GM11168 (cell line): ENCODE measurements at regions not wholly inside any gene's neighbourhood (a gene's known extent, or its start where the extent isn't known, plus 50 kb on each side); places are given as distances from the start of the nearest gene placed in this dataset.

ENCODE experiments used
- in situ Hi-C: fragments of 300-500 bp; cut with MboI; formaldehyde crosslinking; loops from one replicate; pipeline ENCODE4 v1.12.0; 2022; ENCODE audit warnings: low sequenced_read_pairs; ENCODE audit not compliant: unreplicated experiment

DNA sequence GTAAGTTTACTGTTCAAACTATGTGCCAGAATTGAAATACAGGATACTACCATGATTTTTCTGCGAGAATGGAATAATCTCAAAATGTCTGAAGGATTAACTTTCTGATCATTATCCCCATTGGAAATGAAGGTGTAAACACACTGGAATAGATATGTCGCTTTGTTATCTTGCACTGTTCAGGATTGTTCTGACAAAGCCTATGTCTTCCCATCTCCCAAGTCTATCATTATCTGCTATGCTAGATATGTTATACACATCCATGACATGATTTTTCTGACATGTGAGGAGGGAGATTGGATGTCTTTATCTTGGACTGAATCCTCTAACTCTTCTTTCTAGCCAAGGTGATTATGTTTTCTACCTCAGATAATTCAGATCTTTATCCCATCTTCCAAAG is 1239.3 kb upstream of the ADGRL4 start:
- in situ Hi-C loops = no loop called here

DNA sequence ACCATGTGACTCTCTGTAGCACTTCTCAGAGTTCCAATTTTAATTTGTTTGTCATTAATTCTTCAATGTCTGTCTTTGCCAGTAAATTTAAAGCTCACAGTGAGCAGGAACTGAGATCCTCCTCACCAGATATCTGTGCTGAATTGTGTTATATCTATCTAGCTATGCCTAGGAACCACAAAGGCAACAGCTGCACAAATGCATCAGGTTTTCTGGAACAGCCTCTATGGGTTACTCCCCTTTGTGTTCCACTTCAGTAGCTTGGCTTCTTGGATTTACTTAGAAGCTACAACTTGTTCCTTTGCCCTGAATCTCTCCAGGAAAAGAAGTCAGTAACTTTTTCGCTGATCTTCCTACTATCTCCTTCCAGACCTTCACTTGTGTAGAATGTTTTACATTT is 1237.8 kb upstream of the ADGRL4 start:
- in situ Hi-C loops = no loop called here

DNA sequence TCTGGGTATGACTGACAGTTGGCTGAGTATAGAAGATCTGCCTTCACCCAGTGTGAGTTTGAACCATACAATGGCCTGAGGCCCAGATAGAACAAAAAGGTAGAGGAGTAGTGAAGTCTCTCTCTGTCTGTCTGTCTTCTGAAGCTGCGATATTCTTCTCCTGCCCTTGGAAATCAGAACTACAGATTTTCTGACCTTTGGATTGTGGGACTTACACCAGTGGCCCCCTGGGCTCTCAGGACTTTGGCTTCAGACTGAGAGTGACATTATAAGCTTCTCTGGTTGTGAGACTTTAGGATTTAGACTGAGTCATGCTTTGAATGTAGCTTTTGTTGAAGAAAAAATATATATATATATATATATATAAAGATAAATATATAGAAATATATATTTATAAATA is 1235.0 kb upstream of the ADGRL4 start:
- in situ Hi-C loops = no loop called here

DNA sequence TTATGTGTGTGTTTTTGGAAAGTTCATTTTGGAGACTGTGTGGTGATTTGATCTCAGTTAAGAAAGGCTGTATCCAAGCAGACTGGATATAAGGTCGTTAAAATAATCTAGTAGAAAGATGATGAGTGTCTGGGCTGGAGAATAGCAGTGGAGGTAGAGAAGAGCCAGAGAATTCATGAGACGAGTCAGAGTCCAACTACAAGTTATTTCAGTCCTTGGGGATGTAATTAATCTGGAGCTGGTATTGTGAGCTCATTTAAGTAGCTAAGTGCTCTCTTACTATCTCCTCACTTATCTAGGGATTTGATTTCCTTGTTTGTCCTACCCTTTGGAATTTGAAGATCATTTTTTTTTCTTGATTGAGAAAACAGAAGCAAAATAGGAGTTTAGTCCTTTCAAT is 1219.0 kb upstream of the ADGRL4 start:
- in situ Hi-C loops = no loop called here

DNA sequence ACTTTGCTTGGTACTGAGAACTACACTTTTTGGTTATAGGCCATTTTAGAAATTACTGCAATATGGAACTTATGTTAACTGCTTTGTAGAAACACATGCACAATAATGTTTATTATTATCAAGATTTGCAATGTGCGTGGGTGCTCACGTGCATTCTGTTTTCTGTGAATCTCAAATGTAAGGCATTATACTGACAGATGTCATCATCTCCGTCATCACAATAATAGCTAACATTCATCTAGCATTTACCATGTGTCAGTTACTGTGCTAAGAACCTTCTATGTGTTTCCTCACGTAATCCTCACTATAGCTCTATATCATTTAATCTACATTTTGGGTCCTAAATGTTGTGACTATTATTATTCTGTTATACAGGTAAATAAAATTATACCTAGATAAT is 1214.8 kb upstream of the ADGRL4 start:
- in situ Hi-C loops = no loop called here

DNA sequence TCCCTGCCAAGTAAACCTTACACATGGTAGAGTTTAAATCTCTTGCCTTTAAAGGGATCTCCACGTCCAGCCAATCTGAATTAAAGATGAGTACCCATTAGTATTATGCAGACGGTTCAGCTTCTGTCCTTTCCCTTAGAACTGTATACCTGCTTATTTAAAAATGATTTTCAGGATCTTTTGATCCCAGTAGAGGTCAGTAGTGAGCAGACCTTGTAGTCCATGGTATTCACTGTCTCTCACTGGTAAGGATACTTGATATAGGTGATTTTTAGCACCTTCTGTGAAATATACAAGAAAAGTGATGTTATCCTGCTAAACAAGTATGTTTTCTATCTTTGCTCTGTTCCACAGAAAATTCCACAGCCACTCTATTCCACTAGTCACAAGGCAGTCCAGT is 1211.6 kb upstream of the ADGRL4 start:
- in situ Hi-C loops = no loop called here

DNA sequence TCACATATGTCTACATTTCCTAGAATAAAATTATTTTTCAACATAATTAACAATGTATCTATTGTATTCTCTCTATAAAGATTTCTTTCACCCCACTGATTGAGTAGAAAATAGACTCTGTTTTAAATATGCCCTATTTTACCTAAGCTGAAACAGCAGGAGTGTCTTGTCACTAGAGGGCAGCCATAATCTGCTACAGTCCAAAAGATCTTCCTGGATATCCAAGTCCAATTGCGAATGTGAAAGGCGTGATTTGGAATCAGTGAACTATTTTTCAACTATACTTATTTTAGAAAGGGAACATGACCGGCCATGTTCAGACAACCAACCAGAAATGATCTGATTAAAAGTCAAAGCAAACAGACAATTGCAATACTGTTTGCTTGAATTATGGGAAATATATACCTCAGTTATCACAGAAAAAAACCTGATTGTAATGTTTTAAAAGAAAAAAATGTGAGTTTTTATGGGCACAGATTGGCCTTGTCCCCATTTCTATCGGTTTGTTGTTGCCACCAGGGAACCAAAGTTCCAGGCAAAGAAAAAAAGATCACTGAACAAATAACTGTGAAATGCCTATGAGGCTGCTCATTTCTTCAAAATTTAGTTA is 1211.0 kb upstream of the ADGRL4 start:
- in situ Hi-C loops = no loop called here

DNA sequence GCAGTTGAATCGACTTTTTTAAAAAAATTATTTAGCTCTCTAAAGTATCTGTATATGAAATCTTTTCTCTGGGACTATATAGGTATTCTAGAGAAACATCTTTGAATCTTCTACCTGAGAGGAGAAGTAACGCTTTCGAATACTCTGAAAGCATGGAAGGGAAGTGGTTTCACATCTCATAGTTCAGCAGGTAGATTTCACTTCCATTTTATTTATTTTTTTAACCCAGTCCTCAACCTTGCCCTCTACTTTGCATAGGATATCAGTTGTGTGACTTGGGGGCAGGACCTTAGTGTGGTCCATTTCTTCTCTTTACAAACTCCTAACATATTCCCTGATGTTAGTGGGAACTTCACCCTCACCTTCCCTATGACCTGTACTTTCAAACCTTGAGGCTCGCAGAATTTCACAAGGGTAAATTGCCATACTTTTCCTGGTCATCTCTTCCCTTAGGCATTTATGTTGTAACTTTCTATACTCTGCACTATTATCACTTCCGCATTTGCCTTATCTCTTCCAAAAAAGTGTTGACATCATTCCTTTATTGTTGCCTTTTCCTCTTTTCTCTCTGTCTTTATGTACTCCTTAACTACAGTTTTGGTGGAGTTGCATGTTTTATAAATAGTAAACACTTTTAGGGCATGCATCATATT is 1208.5 kb upstream of the ADGRL4 start:
- in situ Hi-C loops = no loop called here

DNA sequence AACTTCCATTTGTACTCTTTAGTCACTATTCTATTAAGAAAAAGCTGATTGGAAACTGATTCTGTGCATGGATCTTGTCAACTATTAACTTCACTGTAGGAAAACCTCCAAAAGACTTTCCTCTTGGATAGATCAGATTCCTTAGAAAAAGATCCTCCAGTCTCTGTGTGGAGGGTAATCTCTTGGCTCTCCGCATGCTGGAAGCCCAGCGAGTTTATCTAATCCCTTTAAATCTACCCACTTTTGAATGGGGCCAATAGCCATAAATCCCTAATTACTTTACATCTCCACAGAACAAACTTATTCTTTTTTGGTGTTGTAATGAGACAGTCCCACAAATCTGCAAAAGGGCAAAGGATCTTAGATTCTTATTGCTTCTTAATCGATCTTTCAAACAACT is 1206.4 kb upstream of the ADGRL4 start:
- in situ Hi-C loops = no loop called here

DNA sequence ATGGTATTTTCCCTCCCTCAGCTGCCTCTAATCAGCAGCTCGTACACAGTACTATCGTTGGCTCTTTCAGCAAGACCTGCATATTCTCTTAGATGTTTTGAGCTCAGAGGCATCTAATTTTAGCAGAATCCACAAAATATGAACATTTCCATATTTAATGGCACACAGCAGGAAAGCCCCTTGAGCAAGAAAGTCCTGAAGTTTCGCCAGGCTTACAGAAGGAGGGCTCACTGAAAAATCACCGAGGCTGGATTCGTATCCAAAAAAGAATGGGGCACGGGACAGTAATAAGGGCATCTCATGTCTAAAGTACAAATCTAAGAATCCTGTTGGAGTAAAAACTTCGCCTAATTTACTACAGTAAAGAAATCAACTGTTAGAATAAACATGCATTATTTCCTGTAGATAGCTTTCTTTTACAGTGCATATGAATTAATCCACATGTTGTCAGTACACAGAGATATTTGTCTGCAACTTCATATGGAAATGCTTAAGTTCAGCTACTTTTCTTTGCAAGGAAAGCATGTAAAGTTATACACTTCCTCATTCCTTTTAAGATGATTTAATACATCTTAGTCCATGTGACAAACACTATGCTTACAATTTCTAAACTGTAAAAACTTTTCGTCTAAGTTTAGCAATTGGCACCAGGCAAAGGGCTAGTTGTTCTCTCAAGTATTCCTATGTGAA is 1205.3 kb upstream of the ADGRL4 start:
- in situ Hi-C loops = no loop called here

DNA sequence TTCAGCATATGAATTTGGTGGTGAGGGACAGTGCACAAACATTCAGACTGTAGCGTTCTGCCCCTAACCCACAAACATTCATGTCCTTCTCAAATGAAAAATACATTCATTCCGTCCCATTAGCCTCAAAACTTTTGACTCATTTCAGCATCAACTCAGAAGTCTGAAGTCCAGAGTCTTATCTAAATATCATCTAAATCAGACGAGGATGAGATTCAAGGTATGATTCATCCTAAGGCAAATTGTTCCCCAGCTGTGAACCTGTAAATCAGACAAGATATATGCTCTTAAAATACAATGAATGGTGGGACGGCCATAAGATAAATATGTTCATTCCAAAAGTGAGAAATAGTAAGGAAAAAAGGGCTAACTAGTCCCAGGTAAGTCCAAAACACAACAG is 1195.6 kb upstream of the ADGRL4 start:
- in situ Hi-C loops = no loop called here

DNA sequence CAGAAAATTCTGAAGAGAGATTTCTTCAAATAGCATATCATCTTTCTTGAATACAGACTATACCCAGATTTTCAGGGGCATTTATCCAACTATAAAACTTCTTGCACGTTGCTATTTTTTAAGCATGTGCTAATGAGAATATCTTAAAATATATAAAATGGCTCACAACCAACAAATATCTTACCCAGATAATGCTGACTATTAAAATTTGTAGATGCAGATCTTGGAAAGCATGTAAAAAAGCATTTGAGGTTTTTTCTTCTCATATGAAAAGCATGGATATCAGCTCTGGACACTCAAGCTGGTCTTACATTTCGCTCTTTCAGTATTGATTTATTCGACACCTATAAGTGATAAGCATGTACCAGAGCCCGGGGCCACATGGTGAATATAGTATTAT is 1187.7 kb upstream of the ADGRL4 start:
- in situ Hi-C loops = no loop called here

DNA sequence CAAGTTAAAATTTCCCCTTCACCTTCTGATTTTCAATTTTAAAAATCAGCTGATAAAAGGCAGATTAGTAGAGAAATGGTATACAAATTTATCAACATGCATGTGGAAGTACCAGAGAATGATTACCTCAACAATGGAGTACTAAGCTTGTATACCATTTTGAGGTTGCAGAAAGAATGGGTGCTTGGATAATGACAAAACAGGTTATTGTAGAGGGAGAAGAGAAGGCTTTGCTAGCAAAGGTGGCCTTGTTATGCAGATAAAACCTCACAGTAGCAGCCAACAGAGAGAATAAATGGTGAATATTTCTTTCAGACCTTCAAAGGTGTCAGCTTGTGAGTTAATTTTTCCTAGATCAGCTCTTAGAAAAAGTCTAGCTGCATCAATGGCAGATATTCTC is 1174.9 kb upstream of the ADGRL4 start:
- in situ Hi-C loops = no loop called here

DNA sequence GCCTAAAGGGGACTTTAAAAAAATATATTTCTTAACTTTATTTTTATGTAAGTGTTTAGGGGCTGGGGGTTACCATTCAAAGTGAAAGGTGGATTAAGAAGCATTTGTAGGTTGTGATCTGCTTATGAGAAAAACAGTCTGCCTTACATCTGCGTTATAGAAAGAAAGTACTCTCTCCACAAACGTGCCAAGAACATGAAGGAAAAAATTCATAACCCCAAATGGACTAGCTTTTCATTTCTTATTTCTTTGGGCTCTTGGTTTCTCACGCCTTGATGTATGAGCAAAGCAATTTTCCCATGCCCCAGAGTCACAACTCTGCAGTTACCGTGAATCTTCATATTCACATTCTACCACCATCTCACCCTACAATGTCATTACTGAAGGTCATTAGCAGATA is 1165.1 kb upstream of the ADGRL4 start:
- in situ Hi-C loops = no loop called here

DNA sequence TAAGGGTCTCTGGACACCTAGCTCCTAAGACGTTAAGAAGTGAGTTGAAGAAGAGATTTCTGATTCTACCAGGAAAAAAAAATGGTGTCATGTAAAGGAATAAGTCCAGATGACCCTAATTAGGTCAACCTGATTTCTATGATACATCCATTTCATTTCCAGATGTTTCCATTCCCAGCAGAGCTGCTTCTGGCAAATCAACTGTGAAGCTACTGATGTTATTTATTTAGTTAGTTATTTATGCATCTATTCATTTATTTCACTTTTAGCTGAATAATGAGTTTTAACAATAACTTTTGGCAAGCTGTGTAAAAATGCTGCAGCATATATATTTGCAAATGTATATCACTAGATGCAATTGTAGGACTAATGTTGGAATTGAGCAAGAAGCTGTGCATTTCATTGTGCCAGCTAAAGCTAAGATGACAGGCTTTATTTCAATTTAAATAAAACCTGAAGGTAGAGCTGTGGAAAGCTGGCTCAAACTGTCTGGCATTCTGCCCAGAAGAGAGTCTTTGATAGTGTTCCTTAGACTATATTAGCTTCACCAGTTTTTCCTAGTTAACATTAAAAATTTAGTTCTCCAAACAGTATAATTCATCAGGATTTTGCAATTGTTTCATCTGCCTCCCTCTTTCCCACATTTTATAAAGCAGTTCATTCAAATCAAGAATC is 1164.4 kb upstream of the ADGRL4 start:
- in situ Hi-C loops = no loop called here

DNA sequence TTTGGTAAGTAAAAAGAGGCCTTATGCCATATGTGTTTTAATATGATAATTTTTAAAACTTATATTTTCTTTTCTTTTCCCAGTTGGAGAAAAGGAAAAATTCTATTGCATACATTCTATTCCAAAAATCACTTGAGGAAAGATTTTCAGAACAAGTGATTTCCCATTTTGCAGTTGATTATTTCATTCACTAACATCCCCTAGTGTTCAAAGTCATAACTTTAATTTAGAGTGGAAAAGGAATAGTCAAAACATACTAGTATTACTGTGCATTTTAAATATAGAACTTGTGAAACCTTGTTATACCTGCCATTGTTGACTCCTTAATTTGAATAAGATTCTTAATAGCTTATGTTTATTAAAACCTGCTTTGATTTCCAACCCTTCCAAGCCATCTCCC is 1157.6 kb upstream of the ADGRL4 start:
- in situ Hi-C loops = no loop called here

DNA sequence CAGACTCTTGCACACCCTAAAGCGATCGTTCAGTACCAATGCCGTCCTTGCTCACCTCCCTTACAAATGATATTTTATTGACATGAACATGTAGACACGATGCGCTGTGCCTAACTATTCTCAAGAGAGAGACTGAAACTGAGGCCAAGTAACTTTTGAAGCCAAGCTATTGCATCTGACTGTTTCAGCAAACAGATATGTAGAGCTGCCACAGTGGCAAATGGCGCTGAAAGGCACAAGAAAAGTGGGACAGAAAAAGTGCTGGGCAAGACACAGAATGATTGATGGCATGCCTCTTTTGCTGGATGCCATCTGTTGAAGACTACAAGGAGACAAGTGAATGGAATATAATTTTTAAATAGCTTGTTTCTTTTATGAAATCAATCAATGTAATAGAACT is 1157.2 kb upstream of the ADGRL4 start:
- in situ Hi-C loops = no loop called here

DNA sequence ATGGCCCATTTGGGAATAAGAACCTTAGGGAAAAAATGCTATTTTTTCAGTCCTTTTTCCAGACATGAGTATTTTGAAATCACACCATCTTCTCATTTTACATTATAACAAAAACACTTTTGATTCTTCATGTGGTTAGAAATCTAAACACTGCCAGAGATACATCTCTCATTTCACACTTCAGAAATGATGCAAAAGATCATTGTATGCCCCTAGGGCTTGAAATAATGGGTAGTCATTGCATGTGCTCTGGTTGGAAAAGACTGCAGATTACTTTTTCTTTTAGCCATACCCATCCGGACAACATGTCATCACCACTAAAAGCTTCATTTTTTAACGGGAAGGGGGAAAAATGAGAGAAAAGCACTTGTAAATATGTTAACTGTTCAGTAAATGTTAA is 1152.2 kb upstream of the ADGRL4 start:
- in situ Hi-C loops = no loop called here

DNA sequence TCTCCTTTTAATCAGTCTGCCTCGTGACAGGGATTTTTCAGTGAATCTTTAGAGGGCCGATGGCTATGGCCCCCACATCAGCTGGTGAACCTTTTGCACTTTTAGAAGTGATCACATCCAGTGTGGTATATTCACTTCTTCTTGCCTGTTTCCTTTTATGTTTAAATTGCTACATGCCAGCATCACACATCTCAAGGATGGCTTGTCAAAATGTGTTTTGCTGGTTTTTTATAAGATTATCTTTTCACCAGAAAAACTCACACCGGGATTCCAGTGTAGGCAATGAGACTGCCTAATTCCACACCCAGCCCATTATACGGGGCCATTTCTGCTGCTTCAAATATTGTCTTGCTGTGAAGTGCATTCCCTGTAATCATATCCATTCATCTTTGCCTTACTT is 1151.7 kb upstream of the ADGRL4 start:
- in situ Hi-C loops = no loop called here

DNA sequence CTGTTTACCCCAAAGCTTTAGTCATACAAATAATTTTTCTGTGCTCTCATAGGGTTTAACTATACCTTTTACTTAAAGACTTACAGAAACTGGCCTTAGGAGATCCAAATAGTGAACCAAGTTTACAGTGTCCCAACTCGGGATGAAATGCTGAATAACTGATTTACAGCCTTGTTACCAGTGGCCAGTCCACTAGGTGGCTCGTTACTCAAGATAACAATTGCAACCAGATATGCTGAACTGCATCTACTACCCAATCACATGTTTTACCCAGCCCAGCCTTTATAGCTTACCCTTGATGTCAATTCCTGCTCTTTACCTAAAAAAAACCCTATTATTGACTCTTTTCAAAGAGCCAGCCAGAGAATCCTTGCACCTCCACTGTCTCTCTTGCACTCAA is 1148.8 kb upstream of the ADGRL4 start:
- in situ Hi-C loops = no loop called here

DNA sequence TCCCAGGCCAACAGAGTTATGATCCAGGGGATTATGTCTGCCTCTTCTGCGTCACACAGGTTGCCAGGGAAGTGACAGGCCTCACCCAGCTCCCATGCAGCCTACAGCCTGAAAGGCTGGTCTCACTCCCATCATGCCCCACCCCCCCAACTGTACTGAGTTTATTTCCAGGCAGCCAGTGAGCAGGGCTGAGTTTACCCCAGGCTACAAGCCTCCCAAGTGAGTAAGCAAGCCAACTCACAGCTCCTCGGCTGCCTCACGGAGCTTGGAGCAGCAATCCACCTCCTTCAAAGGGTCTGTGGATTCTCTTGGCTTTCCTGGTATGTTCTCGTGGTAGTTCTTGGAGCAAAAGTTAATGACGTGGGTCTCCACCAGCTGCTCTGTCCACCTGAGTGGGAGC is 1147.6 kb upstream of the ADGRL4 start:
- in situ Hi-C loops = no loop called here
